ENCODE measurements at regions not wholly inside any gene's neighbourhood (a gene's known extent, or its start where the extent isn't known, plus 50 kb on each side); places are given as distances from the start of the nearest gene placed in this dataset.
"Not testable (repeated sequence)": the region's sequence is repeated elsewhere in the genome, so short reads cannot be mapped to it uniquely, and the experiment has no call there.

DNA sequence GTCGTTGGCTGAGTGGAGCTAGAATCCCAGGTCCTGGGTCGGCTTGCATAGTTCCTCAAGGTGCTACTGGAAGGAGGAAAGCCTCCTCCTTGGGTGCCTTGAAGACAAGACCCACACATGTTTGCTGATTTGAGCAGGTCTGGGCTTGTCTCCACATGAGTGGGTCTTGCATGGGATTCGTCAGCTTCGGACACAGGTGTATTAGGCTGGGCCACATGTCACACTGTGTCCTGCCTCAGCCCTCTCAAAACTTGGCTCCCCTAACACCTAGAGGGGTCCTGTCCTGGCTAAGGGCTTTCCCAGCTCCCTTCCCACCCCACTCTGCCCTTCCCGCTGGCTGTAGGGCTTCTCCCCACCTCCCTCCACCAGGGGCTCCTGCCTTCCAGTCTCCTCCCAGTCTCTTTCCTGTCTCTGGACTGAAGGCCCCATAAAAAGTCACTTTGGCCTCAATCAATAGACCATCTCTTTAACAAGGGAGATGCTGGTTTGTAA lies 73.0 kb upstream of the ADPGK start:
- Mint-ChIP-seq H3K27ac (no peak overlapping the region), H3K27me3 (ENCODE audit: low read depth) (peaks cover 9% of the 10 kb centered on the region), H3K4me1 (ENCODE audit: low read depth) (no peaks in the 10 kb centered on the region), H3K4me3 (no peak overlapping the region), H3K9me3 (no peaks in the 10 kb centered on the region), H3K36me3 (ENCODE audit: low read depth) (no peaks in the 10 kb centered on the region)

DNA sequence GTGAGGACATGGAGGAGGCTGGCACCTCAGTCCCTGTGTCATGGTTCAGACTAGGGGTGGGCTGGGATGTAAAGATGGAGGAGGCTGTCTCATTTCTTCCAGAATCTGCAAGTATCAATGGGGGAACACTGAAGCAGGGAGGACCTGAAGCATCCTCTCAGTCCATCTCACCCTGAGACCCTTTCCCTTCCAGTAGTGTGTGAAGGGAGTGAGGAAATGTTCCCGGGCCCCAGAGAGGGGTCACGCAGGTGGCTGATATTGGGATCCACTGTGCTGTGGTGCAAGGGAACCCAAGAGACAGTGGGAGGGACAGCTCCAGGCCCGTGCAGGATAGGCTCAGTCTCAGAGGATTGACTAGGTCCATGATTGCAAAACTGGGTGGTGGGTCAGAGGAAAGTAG lies 72.2 kb upstream of the ADPGK start:
- Mint-ChIP-seq H3K27me3 (ENCODE audit: low read depth) (peaks cover 11% of the 10 kb centered on the region), H3K27ac (no peak overlapping the region), H3K9me3 (no peaks in the 10 kb centered on the region), H3K4me1 (ENCODE audit: low read depth) (no peaks in the 10 kb centered on the region), H3K36me3 (ENCODE audit: low read depth) (no peaks in the 10 kb centered on the region), H3K4me3 (no peak overlapping the region)

DNA sequence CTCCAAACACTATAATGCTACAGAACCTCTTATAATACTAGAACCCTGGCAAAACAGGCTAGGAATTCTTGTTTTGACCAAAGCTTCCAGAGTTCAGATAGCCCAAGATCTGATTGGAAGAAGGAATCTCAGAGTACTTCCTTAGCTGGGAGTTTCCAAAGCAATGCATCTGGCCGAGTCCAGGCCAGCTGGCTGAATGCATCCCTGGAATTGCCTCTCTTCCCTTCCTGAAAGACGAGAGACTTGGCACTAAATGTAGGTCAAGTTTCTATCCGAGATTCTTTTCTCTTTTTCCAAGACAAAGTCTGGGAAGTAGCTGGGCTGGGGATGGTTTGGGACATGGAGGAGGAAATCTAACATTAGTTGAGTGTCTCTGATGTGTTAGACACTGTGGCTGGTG lies 68.7 kb upstream of the ADPGK start:
- Mint-ChIP-seq H3K27ac (no peak overlapping the region), H3K27me3 (ENCODE audit: low read depth) (peaks cover 28% of the 10 kb centered on the region), H3K4me1 (ENCODE audit: low read depth) (peaks cover 3% of the 10 kb centered on the region), H3K36me3 (ENCODE audit: low read depth) (no peaks in the 10 kb centered on the region), H3K9me3 (no peaks in the 10 kb centered on the region), H3K4me3 (no peak overlapping the region)

DNA sequence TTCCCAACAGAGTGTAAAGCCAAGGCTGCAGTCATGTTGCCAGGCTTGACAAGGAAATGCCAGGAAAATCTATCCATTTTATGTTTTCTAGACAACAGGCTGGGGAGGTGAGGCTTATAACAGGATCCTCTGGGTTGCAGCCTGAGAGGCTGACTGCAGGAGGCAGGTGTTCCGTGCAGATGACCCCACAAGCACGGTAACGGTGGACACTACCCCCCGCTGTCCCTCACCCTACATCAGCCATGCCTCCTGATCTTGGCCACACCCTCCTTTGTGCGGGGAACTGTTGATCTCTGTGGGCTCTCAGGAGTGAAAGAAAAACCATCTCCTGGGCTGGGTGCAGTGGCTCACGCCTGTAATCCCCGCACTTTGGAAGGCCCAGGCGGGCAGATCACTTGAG lies 68.0 kb upstream of the ADPGK start:
- Mint-ChIP-seq H3K27ac (no peak overlapping the region), H3K9me3 (no peaks in the 10 kb centered on the region), H3K4me1 (ENCODE audit: low read depth) (peaks cover 3% of the 10 kb centered on the region)

DNA sequence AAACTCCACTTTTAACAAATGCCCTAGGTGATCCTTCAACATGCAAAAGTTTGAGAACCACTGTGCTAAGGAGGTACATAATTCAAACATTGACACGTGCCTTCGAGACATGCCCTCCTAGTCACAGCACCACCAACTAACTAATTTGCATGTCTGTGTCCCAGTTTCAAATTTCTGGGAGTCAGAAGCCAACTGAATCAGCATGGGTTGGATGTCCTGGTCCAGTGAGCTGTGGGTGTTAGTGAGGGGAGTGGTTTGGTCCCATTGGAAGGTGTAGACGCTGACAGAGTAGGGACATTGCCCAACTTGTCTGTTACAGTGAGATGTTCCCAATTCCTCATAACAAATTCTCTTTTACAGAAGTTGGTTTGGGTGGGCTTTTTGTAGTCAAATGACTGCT lies 67.3 kb upstream of the ADPGK start:
- H3K4me1 Mint-ChIP-seq (ENCODE audit: low read depth): peaks cover 3% of the 10 kb centered on the region
- H3K9me3 Mint-ChIP-seq: no peaks in the 10 kb centered on the region
- H3K27me3 Mint-ChIP-seq (ENCODE audit: low read depth): peaks cover 37% of the 10 kb centered on the region
- H3K27ac Mint-ChIP-seq: no peak overlapping the region
- no peaks in the 10 kb centered on the region for H3K36me3 Mint-ChIP-seq (ENCODE audit: low read depth)
- no peak overlapping the region for H3K4me3 Mint-ChIP-seq

More for the DNA sequence above, 68.0 kb upstream of the ADPGK start:
- H3K27me3 Mint-ChIP-seq (ENCODE audit: low read depth): peaks cover 30% of the 10 kb centered on the region
- no peak overlapping the region for H3K4me3 Mint-ChIP-seq
- H3K36me3 Mint-ChIP-seq (ENCODE audit: low read depth): no peaks in the 10 kb centered on the region

DNA sequence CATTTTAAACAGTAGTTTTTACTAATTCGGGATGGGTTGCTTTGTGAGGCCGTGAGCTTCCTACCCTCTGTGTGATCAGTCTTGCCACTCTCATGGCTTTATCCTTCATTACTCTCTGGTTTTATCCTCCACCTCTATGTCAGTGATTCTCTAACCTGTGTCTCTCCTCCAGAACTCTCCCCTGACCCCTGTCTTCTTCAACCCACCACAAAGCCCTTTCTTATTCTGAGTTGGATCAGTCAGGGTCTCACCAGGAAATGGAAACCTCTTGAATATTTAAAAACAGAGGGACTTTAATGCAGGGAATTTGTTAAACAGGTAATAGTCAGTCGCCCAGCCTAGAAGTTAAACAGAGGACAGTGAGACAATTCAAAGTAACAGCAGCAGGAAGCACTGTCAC lies 64.2 kb upstream of the ADPGK start:
- peaks cover 13% of the 10 kb centered on the region for H3K4me1 Mint-ChIP-seq (ENCODE audit: low read depth)
- peaks cover 39% of the 10 kb centered on the region for H3K27me3 Mint-ChIP-seq (ENCODE audit: low read depth)
- peaks cover 7% of the 10 kb centered on the region for H3K9me3 Mint-ChIP-seq
- no peak overlapping the region for H3K27ac Mint-ChIP-seq
- H3K4me3 Mint-ChIP-seq: no peak overlapping the region
- peaks cover 6% of the 10 kb centered on the region for H3K36me3 Mint-ChIP-seq (ENCODE audit: low read depth)

- Mint-ChIP-seq H3K4me3 (no peak overlapping the region), H3K36me3 (ENCODE audit: low read depth) (peaks cover 6% of the 10 kb centered on the region), H3K9me3 (peaks cover 7% of the 10 kb centered on the region), H3K27ac (no peak overlapping the region), H3K27me3 (ENCODE audit: low read depth) (peaks cover 45% of the 10 kb centered on the region), H3K4me1 (ENCODE audit: low read depth) (peaks cover 13% of the 10 kb centered on the region)
Measured at GRCh38 chr15:72847033-72847432, 63.5 kb upstream of the ADPGK start.

- H3K36me3 Mint-ChIP-seq (ENCODE audit: low read depth): peaks cover 6% of the 10 kb centered on the region
- no peak overlapping the region for H3K27ac Mint-ChIP-seq
- H3K27me3 Mint-ChIP-seq (ENCODE audit: low read depth): peaks cover 54% of the 10 kb centered on the region
- H3K9me3 Mint-ChIP-seq: peaks cover 7% of the 10 kb centered on the region
- no peak overlapping the region for H3K4me3 Mint-ChIP-seq
- H3K4me1 Mint-ChIP-seq (ENCODE audit: low read depth): peaks cover 13% of the 10 kb centered on the region
Measured at GRCh38 chr15:72845981-72846383, 62.4 kb upstream of the ADPGK start.

GRCh38 chr15:72844067-72844466 lies 60.5 kb upstream of the ADPGK start:
- no peak overlapping the region for H3K4me3 Mint-ChIP-seq
- H3K9me3 Mint-ChIP-seq: peaks cover 7% of the 10 kb centered on the region
- H3K27ac Mint-ChIP-seq: no peak overlapping the region
- H3K27me3 Mint-ChIP-seq (ENCODE audit: low read depth): peaks cover 54% of the 10 kb centered on the region
- H3K36me3 Mint-ChIP-seq (ENCODE audit: low read depth): peaks cover 6% of the 10 kb centered on the region
- H3K4me1 Mint-ChIP-seq (ENCODE audit: low read depth): peaks cover 13% of the 10 kb centered on the region

GRCh38 chr15:72843340-72843739 lies 59.8 kb upstream of the ADPGK start:
- peaks cover 13% of the 10 kb centered on the region for H3K4me1 Mint-ChIP-seq (ENCODE audit: low read depth)
- not testable (repeated sequence) for H3K27ac Mint-ChIP-seq; H3K36me3 Mint-ChIP-seq (ENCODE audit: low read depth); H3K9me3 Mint-ChIP-seq; H3K4me3 Mint-ChIP-seq
- H3K27me3 Mint-ChIP-seq (ENCODE audit: low read depth): peaks cover 49% of the 10 kb centered on the region

DNA sequence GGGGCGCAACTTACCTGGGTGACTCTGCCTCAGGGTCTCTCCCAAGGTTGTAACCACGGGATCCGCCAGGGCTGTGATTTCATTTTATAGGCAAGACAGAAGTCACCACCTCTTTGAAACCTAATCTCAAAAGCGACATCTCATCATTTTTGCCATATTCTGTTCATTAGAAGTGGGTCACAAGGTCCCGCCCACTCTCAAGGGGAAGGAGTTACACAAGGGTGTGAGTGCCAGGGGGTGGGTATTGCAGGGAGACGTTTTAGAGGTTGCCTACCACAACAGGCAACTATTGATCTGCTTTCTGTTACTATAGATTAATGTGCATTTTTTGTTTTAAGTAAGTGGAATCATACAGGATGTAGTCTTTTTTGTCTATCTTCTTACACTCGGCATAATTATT lies 56.6 kb upstream of the ADPGK start:
- peaks cover 34% of the 10 kb centered on the region for H3K27me3 Mint-ChIP-seq (ENCODE audit: low read depth)
- peaks cover 10% of the 10 kb centered on the region for H3K4me1 Mint-ChIP-seq (ENCODE audit: low read depth)
- peaks cover 6% of the 10 kb centered on the region for H3K36me3 Mint-ChIP-seq (ENCODE audit: low read depth)
- H3K27ac Mint-ChIP-seq: no peak overlapping the region
- H3K4me3 Mint-ChIP-seq: no peak overlapping the region
- peaks cover 7% of the 10 kb centered on the region for H3K9me3 Mint-ChIP-seq

GRCh38 chr15:72838311-72838731 lies 54.8 kb upstream of the ADPGK start:
- no peak overlapping the region for H3K4me3 Mint-ChIP-seq
- peaks cover 28% of the 10 kb centered on the region for H3K27me3 Mint-ChIP-seq (ENCODE audit: low read depth)
- no peaks in the 10 kb centered on the region for H3K4me1 Mint-ChIP-seq (ENCODE audit: low read depth)

DNA sequence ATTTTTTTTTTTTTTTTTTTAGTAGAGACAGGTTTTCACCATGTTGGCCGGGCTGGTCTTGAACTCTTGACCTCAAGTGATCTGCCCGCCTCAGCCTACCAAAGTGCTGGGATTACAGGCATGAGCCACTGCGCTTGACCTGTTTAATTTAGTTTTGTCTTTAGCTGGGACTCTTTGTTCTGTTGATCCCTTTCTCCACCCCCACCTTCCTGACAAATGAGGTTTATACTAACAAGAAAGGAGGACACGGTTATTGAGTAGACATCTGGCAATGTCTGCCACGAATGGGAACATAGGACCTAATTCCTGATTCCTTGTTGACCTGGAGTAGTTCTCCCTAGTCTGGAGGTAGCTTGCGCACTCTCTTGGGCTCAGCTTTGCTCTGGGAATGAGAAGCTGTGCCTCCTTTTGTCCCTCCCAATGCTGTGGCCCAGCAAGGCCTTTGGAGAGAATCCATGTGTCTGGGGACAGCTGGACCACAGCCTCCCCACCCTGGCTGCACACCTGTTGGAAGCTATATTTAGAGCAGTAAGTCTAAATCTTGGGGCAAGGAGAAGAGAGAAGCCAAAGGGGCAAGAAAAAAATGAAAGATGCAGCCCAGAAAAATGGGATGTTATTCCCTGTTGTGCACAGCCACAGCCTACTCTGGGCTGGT lies 53.2 kb upstream of the ADPGK start:
- H3K9me3 Mint-ChIP-seq: no peaks in the 10 kb centered on the region
- no peak overlapping the region for H3K27ac Mint-ChIP-seq
- no peaks in the 10 kb centered on the region for H3K4me1 Mint-ChIP-seq (ENCODE audit: low read depth)
- H3K27me3 Mint-ChIP-seq (ENCODE audit: low read depth): peaks cover 25% of the 10 kb centered on the region
- H3K4me3 Mint-ChIP-seq: no peak overlapping the region
- H3K36me3 Mint-ChIP-seq (ENCODE audit: low read depth): no peaks in the 10 kb centered on the region

More at GRCh38 chr15:72838311-72838731, 54.8 kb upstream of the ADPGK start:
- H3K36me3 Mint-ChIP-seq (ENCODE audit: low read depth): no peaks in the 10 kb centered on the region
- H3K27ac Mint-ChIP-seq: no peak overlapping the region
- no peaks in the 10 kb centered on the region for H3K9me3 Mint-ChIP-seq

DNA sequence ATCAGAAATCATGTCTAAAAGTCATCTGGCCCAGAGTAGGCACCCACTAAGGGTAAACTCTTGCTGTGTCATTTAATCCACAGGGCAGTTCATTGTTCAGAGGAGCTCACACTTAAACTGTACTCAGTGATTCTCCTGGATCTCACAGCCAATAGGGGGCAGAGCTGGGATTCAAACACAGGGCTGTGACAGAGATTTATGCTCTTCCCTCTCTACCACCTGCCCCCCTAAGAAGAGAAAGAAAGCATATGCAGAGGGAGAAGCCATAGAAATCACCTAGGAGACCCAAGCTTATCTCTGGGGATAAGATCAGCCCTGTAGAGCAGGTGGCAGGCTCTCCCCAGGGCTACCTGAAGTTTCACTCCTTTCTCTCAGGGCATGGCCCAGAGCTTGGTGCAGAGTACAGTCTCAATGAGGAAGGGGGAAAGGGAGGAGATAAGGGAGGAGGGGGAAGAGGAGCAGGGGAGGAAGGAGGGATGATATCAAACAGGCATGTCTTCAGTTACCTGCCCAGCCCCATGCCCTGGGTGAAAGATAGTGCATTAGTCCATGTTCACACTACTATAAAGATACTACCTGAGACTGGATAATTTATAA lies 51.8 kb upstream of the ADPGK start:
- no peaks in the 10 kb centered on the region for H3K9me3 Mint-ChIP-seq
- peaks cover 22% of the 10 kb centered on the region for H3K27me3 Mint-ChIP-seq (ENCODE audit: low read depth)
- no peaks in the 10 kb centered on the region for H3K4me1 Mint-ChIP-seq (ENCODE audit: low read depth)
- no peaks in the 10 kb centered on the region for H3K36me3 Mint-ChIP-seq (ENCODE audit: low read depth)
- no peak overlapping the region for H3K27ac Mint-ChIP-seq
- H3K4me3 Mint-ChIP-seq: no peak overlapping the region

GRCh38 chr15:72833561-72833960 lies 50.0 kb upstream of the ADPGK start:
- no peak overlapping the region for H3K4me3 Mint-ChIP-seq
- H3K27me3 Mint-ChIP-seq (ENCODE audit: low read depth): peaks cover 23% of the 10 kb centered on the region
- no peaks in the 10 kb centered on the region for H3K9me3 Mint-ChIP-seq
- H3K36me3 Mint-ChIP-seq (ENCODE audit: low read depth): no peaks in the 10 kb centered on the region
- no peak overlapping the region for H3K27ac Mint-ChIP-seq
- no peaks in the 10 kb centered on the region for H3K4me1 Mint-ChIP-seq (ENCODE audit: low read depth)
